ENCODE measurements at regions not wholly inside any gene's neighbourhood (a gene's known extent, or its start where the extent isn't known, plus 50 kb on each side); places are given as distances from the start of the nearest gene placed in this dataset.

DNA sequence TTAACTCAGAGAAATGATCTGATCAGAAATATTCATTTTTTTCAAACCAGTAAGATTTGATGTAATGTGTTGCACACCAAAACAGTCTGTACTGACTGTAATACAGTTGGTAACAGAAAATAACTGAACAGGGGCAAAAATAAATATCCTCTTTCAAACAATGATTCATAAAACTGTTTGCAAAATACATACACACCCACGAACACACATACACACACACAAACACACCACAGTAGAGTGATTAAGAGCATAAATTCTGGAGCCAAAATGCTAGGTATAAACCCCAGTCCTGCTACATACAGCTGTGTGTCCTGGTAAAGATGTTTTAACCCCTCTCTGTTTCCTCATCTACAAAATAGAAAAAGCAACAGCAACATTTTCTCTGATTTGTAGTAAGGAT is 376.6 kb downstream of the PDGFC start:
- no peak for DNase-seq
- TF ChIP-seq EZH2 (IDR thresholded peaks at IDR 0.05; ENCODE audit: low read depth) = no peak
- TF ChIP-seq, protein P1, sequence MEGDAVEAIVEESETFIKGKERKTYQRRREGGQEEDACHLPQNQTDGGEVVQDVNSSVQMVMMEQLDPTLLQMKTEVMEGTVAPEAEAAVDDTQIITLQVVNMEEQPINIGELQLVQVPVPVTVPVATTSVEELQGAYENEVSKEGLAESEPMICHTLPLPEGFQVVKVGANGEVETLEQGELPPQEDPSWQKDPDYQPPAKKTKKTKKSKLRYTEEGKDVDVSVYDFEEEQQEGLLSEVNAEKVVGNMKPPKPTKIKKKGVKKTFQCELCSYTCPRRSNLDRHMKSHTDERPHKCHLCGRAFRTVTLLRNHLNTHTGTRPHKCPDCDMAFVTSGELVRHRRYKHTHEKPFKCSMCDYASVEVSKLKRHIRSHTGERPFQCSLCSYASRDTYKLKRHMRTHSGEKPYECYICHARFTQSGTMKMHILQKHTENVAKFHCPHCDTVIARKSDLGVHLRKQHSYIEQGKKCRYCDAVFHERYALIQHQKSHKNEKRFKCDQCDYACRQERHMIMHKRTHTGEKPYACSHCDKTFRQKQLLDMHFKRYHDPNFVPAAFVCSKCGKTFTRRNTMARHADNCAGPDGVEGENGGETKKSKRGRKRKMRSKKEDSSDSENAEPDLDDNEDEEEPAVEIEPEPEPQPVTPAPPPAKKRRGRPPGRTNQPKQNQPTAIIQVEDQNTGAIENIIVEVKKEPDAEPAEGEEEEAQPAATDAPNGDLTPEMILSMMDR (conservative IDR thresholded peaks at IDR 0.05) = no peak
- POLR2A ChIA-PET (ENCODE audit: unreplicated experiment) = interaction anchor here (0.5 to 0.7 kb wide), 2 partner anchors 363 to 408 kb away, joined by 4 read pairs; no protein-coding TSS in a partner anchor
- H3K4me2 ChIP-seq = no peak overlapping the region
- no peak overlapping the region for H3K4me3 ChIP-seq
- H3K36me3 ChIP-seq (ENCODE audit: low read depth) = no peaks in the 10 kb centered on the region
- H3K9me3 ChIP-seq (ENCODE audit: insufficient read depth, low read depth) = no peaks in the 10 kb centered on the region
- no peaks in the 10 kb centered on the region for H3K27me3 ChIP-seq (ENCODE audit: insufficient read depth, low read depth)
- BruUV-seq (replicated peaks) = no TSS peak
- H4K20me1 ChIP-seq (ENCODE audit: insufficient read depth) = no peaks in the 10 kb centered on the region
- CTCF ChIA-PET = no interaction called here
- no peaks in the 10 kb centered on the region for H3F3A ChIP-seq (ENCODE audit: insufficient read depth, low read depth)
- no peaks in the 10 kb centered on the region for H3K79me2 ChIP-seq (ENCODE audit: low read depth)
- no peaks in the 10 kb centered on the region for H3K9me2 ChIP-seq (ENCODE audit: insufficient read depth)
- no peak overlapping the region for H3K27ac ChIP-seq
- intact Hi-C loops (cut with micrococcal nuclease; ENCODE audit: unreplicated experiment) = loop anchor here (10.0 kb wide), 1 partner anchor 450 kb away; no protein-coding TSS in a partner anchor
- peaks cover 7% of the 10 kb centered on the region; the same call in 1 of the 2 replicates for H3K4me1 ChIP-seq (replicated peaks; ENCODE audit: insufficient read depth)
- no peak overlapping the region for H2AFZ ChIP-seq

DNA sequence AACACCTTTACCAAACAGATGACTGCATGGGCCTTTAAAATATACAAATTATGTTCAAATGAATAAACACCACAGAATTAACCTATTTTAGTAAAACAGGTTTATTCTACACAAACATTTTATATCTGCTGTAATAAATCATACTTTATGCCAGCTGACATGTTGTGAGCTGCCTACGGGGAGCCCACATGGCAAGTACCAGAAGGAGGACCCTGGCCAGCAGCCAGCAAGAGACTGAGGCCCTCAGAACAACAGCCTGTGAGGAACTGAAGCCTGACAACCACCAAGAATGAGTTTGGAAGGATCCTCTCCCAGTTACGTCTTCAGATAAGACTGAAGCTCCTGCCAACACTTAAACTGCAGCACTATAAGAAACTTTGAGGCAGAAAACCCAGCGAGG is 377.0 kb downstream of the PDGFC start:
- H3K9me2 ChIP-seq (ENCODE audit: insufficient read depth) = no peaks in the 10 kb centered on the region
- no peaks in the 10 kb centered on the region for H3K36me3 ChIP-seq (ENCODE audit: low read depth)
- H3K4me1 ChIP-seq (replicated peaks; ENCODE audit: insufficient read depth) = peaks cover 7% of the 10 kb centered on the region; the same call in 1 of the 2 replicates
- no peak overlapping the region for H3K4me2 ChIP-seq
- no peaks in the 10 kb centered on the region for H3K27me3 ChIP-seq (ENCODE audit: insufficient read depth, low read depth)
- H2AFZ ChIP-seq = no peak overlapping the region
- no peak overlapping the region for H3K27ac ChIP-seq
- H3F3A ChIP-seq (ENCODE audit: insufficient read depth, low read depth) = no peaks in the 10 kb centered on the region
- intact Hi-C loops (cut with micrococcal nuclease; ENCODE audit: unreplicated experiment) = loop anchor here (10.0 kb wide), 1 partner anchor 450 kb away; no protein-coding TSS in a partner anchor
- BruUV-seq (replicated peaks) = no TSS peak
- no peak for TF ChIP-seq EZH2 (IDR thresholded peaks at IDR 0.05; ENCODE audit: low read depth)
- TF ChIP-seq, protein P1 (conservative IDR thresholded peaks at IDR 0.05) = no peak
- no peaks in the 10 kb centered on the region for H3K9me3 ChIP-seq (ENCODE audit: insufficient read depth, low read depth)
- no peaks in the 10 kb centered on the region for H4K20me1 ChIP-seq (ENCODE audit: insufficient read depth)
- CTCF ChIA-PET = no interaction called here
- POLR2A ChIA-PET (ENCODE audit: unreplicated experiment) = interaction anchor here (0.7 kb wide), 1 partner anchor 409 kb away, joined by 4 read pairs; no protein-coding TSS in a partner anchor
- H3K79me2 ChIP-seq (ENCODE audit: low read depth) = no peaks in the 10 kb centered on the region
- no peak overlapping the region for H3K4me3 ChIP-seq
- no peak for DNase-seq

DNA sequence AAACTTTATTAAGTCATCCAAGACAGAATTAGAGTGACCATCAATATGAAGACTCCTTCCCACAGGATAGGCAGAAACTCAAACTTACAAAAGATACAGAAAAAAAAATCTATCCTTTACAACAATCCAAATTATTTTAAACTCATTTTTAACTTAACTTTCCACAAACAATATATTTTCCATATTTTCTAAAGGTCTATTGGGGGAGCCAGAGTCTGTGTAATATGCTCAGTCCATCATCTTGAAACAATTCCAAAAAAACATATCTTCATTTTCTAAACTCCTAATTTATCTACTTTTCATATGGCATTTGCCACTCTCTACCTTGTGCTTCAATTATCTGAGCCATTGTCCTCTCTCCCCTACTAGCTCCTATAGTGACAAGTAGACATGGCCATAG is 378.1 kb downstream of the PDGFC start:
- H3K4me1 ChIP-seq (replicated peaks; ENCODE audit: insufficient read depth) = peaks cover 7% of the 10 kb centered on the region; the same call in 1 of the 2 replicates
- H2AFZ ChIP-seq = no peak overlapping the region
- H3K4me2 ChIP-seq = no peak overlapping the region
- H3K79me2 ChIP-seq (ENCODE audit: low read depth) = no peaks in the 10 kb centered on the region
- H3F3A ChIP-seq (ENCODE audit: insufficient read depth, low read depth) = no peaks in the 10 kb centered on the region
- POLR2A ChIA-PET (ENCODE audit: unreplicated experiment) = interaction anchor here (0.6 kb wide), 1 partner anchor 126 kb away, joined by 4 read pairs; no protein-coding TSS in a partner anchor
- CTCF ChIA-PET = no interaction called here
- H3K4me3 ChIP-seq = no peak overlapping the region
- TF ChIP-seq, protein P1 (conservative IDR thresholded peaks at IDR 0.05) = no peak
- no peak for TF ChIP-seq EZH2 (IDR thresholded peaks at IDR 0.05; ENCODE audit: low read depth)
- H3K27me3 ChIP-seq (ENCODE audit: insufficient read depth, low read depth) = no peaks in the 10 kb centered on the region
- H3K9me2 ChIP-seq (ENCODE audit: insufficient read depth) = no peaks in the 10 kb centered on the region
- no peaks in the 10 kb centered on the region for H3K36me3 ChIP-seq (ENCODE audit: low read depth)
- no peak for DNase-seq
- intact Hi-C loops (cut with micrococcal nuclease; ENCODE audit: unreplicated experiment) = loop anchor here (10.0 kb wide), 1 partner anchor 451 kb away; no protein-coding TSS in a partner anchor
- no TSS peak for BruUV-seq (replicated peaks)
- H4K20me1 ChIP-seq (ENCODE audit: insufficient read depth) = no peaks in the 10 kb centered on the region
- no peak overlapping the region for H3K27ac ChIP-seq
- no peaks in the 10 kb centered on the region for H3K9me3 ChIP-seq (ENCODE audit: insufficient read depth, low read depth)
